Ishikawa (cell line): ENCODE measurements at regions not wholly inside any gene's neighbourhood (a gene's known extent, or its start where the extent isn't known, plus 50 kb on each side); places are given as distances from the start of the nearest gene placed in this dataset.

Experiments
- CEBPB ChIP-seq: IDR thresholded peaks from 2 replicates; pipeline ENCODE4 v1.6.1; 2012
- CREB1 ChIP-seq: IDR thresholded peaks from 2 replicates; pipeline ENCODE4 v1.6.1; 2012; ENCODE audit warnings: low read depth
- EGR1 ChIP-seq: IDR thresholded peaks from 2 replicates; pipeline ENCODE4 v1.6.1; 2012
- EP300 ChIP-seq: IDR thresholded peaks from 2 replicates; pipeline ENCODE4 v1.6.1; 2012; ENCODE audit warnings: borderline replicate concordance
- FOXM1 ChIP-seq: IDR thresholded peaks from 2 replicates; pipeline ENCODE4 v1.6.1; 2012; ENCODE audit warnings: low read depth, borderline replicate concordance
- NFIC ChIP-seq: IDR thresholded peaks from 2 replicates; pipeline ENCODE4 v1.6.1; 2012
- RAD21 ChIP-seq: IDR thresholded peaks from 2 replicates; pipeline ENCODE4 v1.6.1; 2012; ENCODE audit warnings: low read depth
- REST ChIP-seq: IDR thresholded peaks from 2 replicates; pipeline ENCODE4 v1.6.1; 2012; ENCODE audit warnings: low read depth, mild to moderate bottlenecking
- TAF1 ChIP-seq: IDR thresholded peaks from 2 replicates; pipeline ENCODE4 v1.6.1; 2012; ENCODE audit warnings: low read depth, mild to moderate bottlenecking
- TCF12 ChIP-seq: IDR thresholded peaks from 2 replicates; pipeline ENCODE4 v1.6.1; 2012; ENCODE audit warnings: low read depth
- TEAD4 ChIP-seq: IDR thresholded peaks from 2 replicates; pipeline ENCODE4 v1.6.1; 2012
- USF1 ChIP-seq: IDR thresholded peaks from 2 replicates; pipeline ENCODE4 v1.6.1; 2012
- YY1 ChIP-seq: IDR thresholded peaks from 2 replicates; pipeline ENCODE4 v1.6.1; 2012; ENCODE audit warnings: low read depth
- ZBTB7A ChIP-seq: IDR thresholded peaks from 2 replicates; pipeline ENCODE4 v1.6.1; 2012; ENCODE audit warnings: low read depth
- TF ChIP-seq, protein P1 (sequence below): IDR thresholded peaks from 2 replicates; pipeline ENCODE4 v1.6.1; 2012

- TF ChIP-seq TEAD4: no peak
- no peak for TF ChIP-seq EGR1
- TF ChIP-seq CEBPB: no peak
- TF ChIP-seq FOXM1: no peak
- TF ChIP-seq USF1: no peak
- no peak for TF ChIP-seq RAD21
- TF ChIP-seq, protein P1, sequence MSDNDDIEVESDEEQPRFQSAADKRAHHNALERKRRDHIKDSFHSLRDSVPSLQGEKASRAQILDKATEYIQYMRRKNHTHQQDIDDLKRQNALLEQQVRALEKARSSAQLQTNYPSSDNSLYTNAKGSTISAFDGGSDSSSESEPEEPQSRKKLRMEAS: no peak
- no peak for TF ChIP-seq ZBTB7A
- TF ChIP-seq YY1: no peak
- TF ChIP-seq CREB1: no peak
- no peak for TF ChIP-seq EP300
- no peak for TF ChIP-seq TAF1
Measured at GRCh38 chr2:125267683-125268082, 1242.6 kb downstream of the CNTNAP5 start.

GRCh38 chr2:125272651-125273050, 1247.6 kb downstream of the CNTNAP5 start:
- TF ChIP-seq USF1 (no peak), YY1 (no peak), TEAD4 (no peak), TCF12 (no peak), REST (no peak), FOXM1 (no peak), TAF1 (no peak), CREB1 (no peak), CEBPB (no peak), EP300 (no peak)
- TF ChIP-seq, protein P1: no peak

- TF ChIP-seq FOXM1: no peak
- TF ChIP-seq ZBTB7A: no peak
- TF ChIP-seq YY1: no peak
- no peak for TF ChIP-seq CREB1
- no peak for TF ChIP-seq USF1
- no peak for TF ChIP-seq EP300
- no peak for TF ChIP-seq CEBPB
- no peak for TF ChIP-seq TAF1
- no peak for TF ChIP-seq TEAD4
- TF ChIP-seq REST: no peak
Measured at GRCh38 chr2:125274718-125275117, 1249.6 kb downstream of the CNTNAP5 start.

DNA sequence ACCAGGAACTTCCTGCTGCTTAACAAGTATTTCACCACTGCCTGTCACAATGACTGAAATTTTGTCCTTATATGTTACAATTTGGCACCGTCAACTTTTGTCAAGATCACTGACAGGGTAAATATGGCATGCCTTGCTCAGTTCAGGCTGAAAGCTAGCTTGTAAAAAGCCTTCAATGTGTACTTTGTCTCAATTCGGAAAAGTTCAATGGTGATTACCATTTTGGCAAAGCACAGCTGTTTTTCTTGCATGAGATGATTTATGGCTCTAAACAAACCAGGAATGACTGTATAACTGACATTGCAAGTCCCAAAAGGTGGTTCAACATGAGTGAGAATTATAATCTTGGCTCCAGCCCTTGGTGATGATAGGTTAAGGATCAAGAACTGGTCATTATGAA, 1255.2 kb downstream of the CNTNAP5 start:
- no peak for TF ChIP-seq RAD21
- TF ChIP-seq NFIC: no peak
- no peak for TF ChIP-seq ZBTB7A
- TF ChIP-seq CREB1: no peak
- no peak for TF ChIP-seq TCF12
- no peak for TF ChIP-seq YY1

- TF ChIP-seq CREB1 (no peak), REST (no peak), ZBTB7A (no peak), TEAD4 (no peak), TAF1 (no peak), YY1 (no peak), NFIC (no peak), TCF12 (no peak), USF1 (no peak)
- TF ChIP-seq, protein P1: no peak
Measured at GRCh38 chr2:125281242-125281641, 1256.2 kb downstream of the CNTNAP5 start.
